Prostate gland (tissue), 2 donors: ENCODE measurements at regions not wholly inside any gene's neighbourhood (a gene's known extent, or its start where the extent isn't known, plus 50 kb on each side); places are given as distances from the start of the nearest gene placed in this dataset.

Source experiments
- DNase-seq: peaks from one replicate; pipeline ENCODE4 v3.0.0-alpha.2; 2019; ENCODE audit warnings: low spot score
- H3K27ac ChIP-seq, 2 donors: fragments of 200-600 bp; sonication (generic); 2 replicates each; pipeline ENCODE4 v1.5.1; 2017 to 2019
- H3K27me3 ChIP-seq: fragments of 200-600 bp; sonication (generic); replicated peaks from 2 replicates; pipeline ENCODE4 v1.5.1; 2019; ENCODE audit not compliant: insufficient read depth
- H3K36me3 ChIP-seq, 2 donors: fragments of 200-600 bp; sonication (generic); 1 replicate in 1 of 2; 2 replicates in 1 of 2; pipeline versions ENCODE4 v1.5.1 to v1.8.1; 2017 to 2019
- H3K4me1 ChIP-seq: fragments of 200-600 bp; sonication (generic); replicated peaks from 2 replicates; pipeline ENCODE4 v1.5.1; 2019
- H3K4me3 ChIP-seq, 2 donors: fragments of 200-600 bp; sonication (generic); 2 replicates each; pipeline ENCODE4 v1.5.1; 2017 to 2019
- H3K9me3 ChIP-seq: fragments of 200-600 bp; sonication (generic); 2 replicates; pipeline ENCODE4 v1.5.1; 2017
- POLR2A ChIP-seq: fragments of 450-650 bp; IDR thresholded peaks from one replicate; pipeline ENCODE4 v1.6.1; 2016; ENCODE audit warnings: antibody characterized with exemption, mild to moderate bottlenecking
- POLR2AphosphoS5 ChIP-seq: sonication (generic); formaldehyde crosslinking; IDR thresholded peaks from one replicate; pipeline ENCODE4 v1.6.1; 2017; ENCODE audit warnings: antibody characterized with exemption
- WGBS: methylation state at CpG from one replicate; pipeline ENCODE4 v1.1.5; 2018; 5-methylcytosine and 5-hydroxymethylcytosine counted together
- intact Hi-C: fragments of 100-400 bp; cut with DNase I; formaldehyde crosslinking; loops from one replicate; pipeline ENCODE4 v1.14.2; 2022
- TF ChIP-seq, protein P1 (sequence below), 4 experiments: fragments of 200-600 bp in 2 of 4; fragments of 450-650 bp in 2 of 4; sonication (generic) in 2 of 4; IDR thresholded peaks; 1 replicate in 3 of 4; 2 replicates in 1 of 4; pipeline ENCODE4 v1.5.1; 2016 to 2019; ENCODE audit warnings: antibody characterized with exemption in 4 of 4, mild to moderate bottlenecking in 2 of 4, moderate library complexity in 2 of 4

DNA sequence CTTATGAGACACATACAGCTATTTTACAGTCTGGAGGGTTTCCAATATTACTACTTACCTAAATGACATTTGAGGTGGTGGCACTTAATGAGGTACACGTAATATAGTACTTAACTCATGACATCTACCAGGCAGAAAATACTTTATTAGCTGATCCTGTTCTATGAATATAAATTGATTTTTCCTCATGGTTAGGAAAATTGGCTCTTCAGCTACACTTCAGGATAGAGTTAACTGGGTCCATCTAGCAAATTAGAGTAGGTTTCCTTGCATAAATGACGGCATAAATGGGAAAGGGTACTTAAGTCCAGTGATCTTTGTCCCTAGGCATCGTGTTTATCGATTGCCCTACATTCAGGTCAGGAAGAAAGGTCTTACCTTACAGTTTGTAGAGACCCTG is 988.8 kb upstream of the TMPRSS15 start:
- Histone ChIP-seq H3K27me3 (no peaks in the 10 kb centered on the region), H3K4me3 (no peak overlapping the region), H3K27ac (no peak overlapping the region), H3K36me3 (no peaks in the 10 kb centered on the region), H3K4me1 (no peaks in the 10 kb centered on the region), H3K9me3 (no peaks in the 10 kb centered on the region)
- 67% methylated on average over 4 of the region's 4 CpGs for WGBS
- TF ChIP-seq POLR2A (no peak), POLR2AphosphoS5 (no peak)
- TF ChIP-seq, protein P1, sequence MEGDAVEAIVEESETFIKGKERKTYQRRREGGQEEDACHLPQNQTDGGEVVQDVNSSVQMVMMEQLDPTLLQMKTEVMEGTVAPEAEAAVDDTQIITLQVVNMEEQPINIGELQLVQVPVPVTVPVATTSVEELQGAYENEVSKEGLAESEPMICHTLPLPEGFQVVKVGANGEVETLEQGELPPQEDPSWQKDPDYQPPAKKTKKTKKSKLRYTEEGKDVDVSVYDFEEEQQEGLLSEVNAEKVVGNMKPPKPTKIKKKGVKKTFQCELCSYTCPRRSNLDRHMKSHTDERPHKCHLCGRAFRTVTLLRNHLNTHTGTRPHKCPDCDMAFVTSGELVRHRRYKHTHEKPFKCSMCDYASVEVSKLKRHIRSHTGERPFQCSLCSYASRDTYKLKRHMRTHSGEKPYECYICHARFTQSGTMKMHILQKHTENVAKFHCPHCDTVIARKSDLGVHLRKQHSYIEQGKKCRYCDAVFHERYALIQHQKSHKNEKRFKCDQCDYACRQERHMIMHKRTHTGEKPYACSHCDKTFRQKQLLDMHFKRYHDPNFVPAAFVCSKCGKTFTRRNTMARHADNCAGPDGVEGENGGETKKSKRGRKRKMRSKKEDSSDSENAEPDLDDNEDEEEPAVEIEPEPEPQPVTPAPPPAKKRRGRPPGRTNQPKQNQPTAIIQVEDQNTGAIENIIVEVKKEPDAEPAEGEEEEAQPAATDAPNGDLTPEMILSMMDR (IDR thresholded peaks at IDR 0.05), result no peak
- intact Hi-C loops, result no loop called here
- no peak for DNase-seq

DNA sequence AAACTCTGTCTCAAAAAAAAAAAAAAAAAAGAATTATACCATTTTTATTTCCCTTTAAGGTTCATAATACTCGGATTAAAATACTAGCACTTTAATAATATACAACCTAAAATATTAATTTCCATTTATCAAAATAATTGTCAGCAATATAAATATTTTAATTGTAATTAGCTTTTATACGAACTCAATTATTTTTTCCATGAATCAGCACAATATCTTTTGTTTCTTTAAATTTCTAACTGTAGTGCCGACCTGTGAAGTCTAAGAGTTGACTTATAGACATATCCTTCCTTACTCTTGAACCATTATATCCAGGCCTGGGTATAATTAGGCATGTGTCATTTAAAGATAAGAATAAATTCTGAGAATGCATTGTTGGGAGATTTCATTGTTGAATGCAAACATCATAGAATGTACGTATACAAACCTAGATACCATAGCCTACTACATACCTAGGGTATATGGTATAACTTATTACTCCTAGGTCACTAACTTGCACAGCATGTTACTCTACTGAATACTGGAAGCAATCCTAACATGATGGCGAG is 996.7 kb upstream of the TMPRSS15 start:
- WGBS, result 87% methylated on average over 5 of the region's 5 CpGs

DNA sequence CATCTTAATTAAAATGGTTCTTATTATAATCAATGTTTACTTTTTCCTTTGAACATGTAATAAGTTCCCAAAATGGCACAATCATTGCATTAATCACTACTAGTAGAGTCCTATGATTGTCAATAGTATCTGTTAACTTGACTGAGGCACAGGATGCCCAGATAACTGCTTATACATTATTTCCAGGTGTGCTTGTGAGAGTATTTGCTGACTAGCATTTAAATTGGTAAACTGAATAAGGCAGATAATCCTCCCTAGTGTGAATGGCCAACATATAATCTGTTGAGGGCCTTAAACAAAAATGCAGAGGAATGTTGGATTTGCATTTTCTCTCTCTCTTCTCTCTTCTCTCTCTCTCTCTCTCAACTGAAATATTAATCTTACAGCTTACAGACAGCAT is 999.3 kb upstream of the TMPRSS15 start:
- Histone ChIP-seq H3K27me3 (no peaks in the 10 kb centered on the region), H3K27ac (no peak overlapping the region), H3K9me3 (no peaks in the 10 kb centered on the region), H3K36me3 (no peaks in the 10 kb centered on the region), H3K4me3 (no peak overlapping the region), H3K4me1 (no peaks in the 10 kb centered on the region)
- TF ChIP-seq, protein P1 (IDR thresholded peaks at IDR 0.05), result no peak
- no peak for TF ChIP-seq POLR2AphosphoS5
- DNase-seq, result no peak
- intact Hi-C loops, result no loop called here

More for the DNA sequence above, 996.7 kb upstream of the TMPRSS15 start:
- H3K4me1 ChIP-seq, result no peaks in the 10 kb centered on the region
- no peak overlapping the region for H3K4me3 ChIP-seq
- no peak for TF ChIP-seq POLR2A
- TF ChIP-seq, protein P1 (IDR thresholded peaks at IDR 0.05), result no peak
- TF ChIP-seq POLR2AphosphoS5, result no peak
- H3K36me3 ChIP-seq, result no peaks in the 10 kb centered on the region
- H3K9me3 ChIP-seq, result no peaks in the 10 kb centered on the region
- no peaks in the 10 kb centered on the region for H3K27me3 ChIP-seq
- no peak overlapping the region for H3K27ac ChIP-seq
- intact Hi-C loops, result no loop called here
- DNase-seq, result no peak

DNA sequence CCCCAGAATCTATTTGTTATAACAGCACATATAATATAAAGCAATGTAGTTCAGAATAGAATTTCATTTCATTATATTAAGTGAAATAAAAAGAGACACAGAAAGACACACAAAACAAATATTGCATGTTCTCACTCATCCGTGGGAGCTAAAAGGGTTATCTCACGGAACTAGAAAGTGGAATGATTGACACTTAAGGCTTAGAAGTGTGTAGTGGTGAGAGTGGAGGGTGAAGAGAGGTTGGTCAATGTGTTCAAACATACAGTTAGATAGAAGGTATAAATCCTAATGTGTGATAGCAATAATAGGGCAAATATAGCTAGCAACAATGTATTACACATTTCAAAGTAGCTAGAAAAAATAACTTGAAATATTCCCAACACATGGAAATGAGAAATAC is 1001.7 kb upstream of the TMPRSS15 start:
- DNase-seq, result no peak
- Histone ChIP-seq H3K36me3 (no peaks in the 10 kb centered on the region), H3K4me3 (no peak overlapping the region), H3K9me3 (no peaks in the 10 kb centered on the region), H3K4me1 (no peaks in the 10 kb centered on the region), H3K27me3 (no peaks in the 10 kb centered on the region), H3K27ac (no peak overlapping the region)
- 60% methylated on average over 2 of the region's 2 CpGs for WGBS
- intact Hi-C loops, result no loop called here
- TF ChIP-seq POLR2A (no peak), POLR2AphosphoS5 (no peak)
- TF ChIP-seq, protein P1 (IDR thresholded peaks at IDR 0.05), result no peak

DNA sequence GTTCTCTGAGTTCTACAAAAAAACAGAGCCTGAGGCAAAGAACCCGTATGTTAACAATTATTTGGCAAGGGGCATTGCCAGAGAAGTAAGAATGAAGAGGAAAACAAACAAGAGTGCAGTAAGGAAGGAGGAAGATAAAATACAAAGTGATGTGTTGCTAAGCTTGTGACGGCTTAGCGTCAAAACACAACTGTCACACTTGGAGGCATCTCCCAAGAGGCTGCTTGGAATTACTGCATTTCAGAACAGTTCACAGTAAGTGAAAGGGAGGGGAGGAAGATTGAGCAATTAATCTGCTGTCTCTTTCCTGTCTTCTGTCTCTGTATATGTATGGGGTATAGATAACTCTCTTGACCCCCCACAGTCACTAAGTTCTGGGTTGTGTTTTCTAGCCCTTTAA is 1017.0 kb upstream of the TMPRSS15 start:
- TF ChIP-seq POLR2AphosphoS5, result no peak
- TF ChIP-seq, protein P1 (IDR thresholded peaks at IDR 0.05), result no peak
- TF ChIP-seq POLR2A, result no peak
- no peaks in the 10 kb centered on the region for H3K9me3 ChIP-seq
- DNase-seq, result no peak
- 55% methylated on average over 3 of the region's 3 CpGs for WGBS
- H3K27me3 ChIP-seq, result no peaks in the 10 kb centered on the region
- intact Hi-C loops, result no loop called here
- H3K4me1 ChIP-seq, result no peaks in the 10 kb centered on the region
- H3K36me3 ChIP-seq, result no peaks in the 10 kb centered on the region
- H3K4me3 ChIP-seq, result no peak overlapping the region
- no peak overlapping the region for H3K27ac ChIP-seq
